WTC11 (cell line): ENCODE measurements at regions not wholly inside any gene's neighbourhood (a gene's known extent, or its start where the extent isn't known, plus 50 kb on each side); places are given as distances from the start of the nearest gene placed in this dataset.

Experiments used
- CTCF ChIP-seq: fragments of 200-600 bp; IDR thresholded peaks from 2 replicates; pipeline ENCODE4 v1.8.0; 2022; ENCODE audit warnings: antibody characterized with exemption
- ELF4 ChIP-seq: sonication (generic); formaldehyde crosslinking; IDR thresholded peaks from 2 replicates; pipeline ENCODE4 v1.8.1; 2022; ENCODE audit warnings: low read depth, mild to moderate bottlenecking, moderate library complexity, missing genetic modification reagents
- EMX1 ChIP-seq: fragments of 250-450 bp; sonication (Bioruptor Pico); IDR thresholded peaks from 2 replicates; pipeline ENCODE4 v1.8.0; 2021; ENCODE audit warnings: mild to moderate bottlenecking
- FOXJ3 ChIP-seq: sonication (generic); formaldehyde crosslinking; IDR thresholded peaks from 2 replicates; pipeline ENCODE4 v1.9.0; 2021; ENCODE audit warnings: missing genetic modification reagents, mild to moderate bottlenecking, borderline replicate concordance
- MAX ChIP-seq: sonication (generic); formaldehyde crosslinking; IDR thresholded peaks from 2 replicates; pipeline ENCODE4 v1.8.0; 2022; ENCODE audit warnings: mild to moderate bottlenecking, missing genetic modification reagents
- NFYB ChIP-seq: sonication (generic); formaldehyde crosslinking; conservative IDR thresholded peaks from 2 replicates; pipeline ENCODE4 v1.8.0; 2022; ENCODE audit warnings: low read depth, missing genetic modification reagents
- NR3C1 ChIP-seq: sonication (generic); formaldehyde crosslinking; conservative IDR thresholded peaks from 2 replicates; pipeline ENCODE4 v1.8.1; 2023; ENCODE audit warnings: low read depth, mild to moderate bottlenecking, missing genetic modification reagents
- SP1 ChIP-seq: sonication (generic); formaldehyde crosslinking; conservative IDR thresholded peaks from 2 replicates; pipeline ENCODE4 v1.8.1; 2022; ENCODE audit warnings: missing genetic modification reagents
- TCF7 ChIP-seq: sonication (generic); formaldehyde crosslinking; IDR thresholded peaks from 2 replicates; pipeline ENCODE4 v1.8.0; 2022; ENCODE audit warnings: mild to moderate bottlenecking, low read depth, missing genetic modification reagents, moderate library complexity
- TP53 ChIP-seq: sonication (generic); formaldehyde crosslinking; IDR thresholded peaks from 2 replicates; pipeline ENCODE4 v1.8.1; 2023; ENCODE audit warnings: mild to moderate bottlenecking, missing genetic modification reagents
- ZNF263 ChIP-seq: sonication (generic); formaldehyde crosslinking; IDR thresholded peaks from 2 replicates; pipeline ENCODE4 v1.8.1; 2022; ENCODE audit warnings: low read depth, mild to moderate bottlenecking, moderate library complexity, missing genetic modification reagents
- ZNF317 ChIP-seq: sonication (generic); formaldehyde crosslinking; IDR thresholded peaks from 2 replicates; pipeline ENCODE4 v1.8.1; 2023; ENCODE audit warnings: low read depth, mild to moderate bottlenecking, moderate library complexity, missing genetic modification reagents, borderline replicate concordance
- TF ChIP-seq, protein P1 (sequence below): sonication (generic); formaldehyde crosslinking; IDR thresholded peaks from 2 replicates; pipeline ENCODE4 v1.8.0; 2023; ENCODE audit warnings: mild to moderate bottlenecking, missing genetic modification reagents

DNA sequence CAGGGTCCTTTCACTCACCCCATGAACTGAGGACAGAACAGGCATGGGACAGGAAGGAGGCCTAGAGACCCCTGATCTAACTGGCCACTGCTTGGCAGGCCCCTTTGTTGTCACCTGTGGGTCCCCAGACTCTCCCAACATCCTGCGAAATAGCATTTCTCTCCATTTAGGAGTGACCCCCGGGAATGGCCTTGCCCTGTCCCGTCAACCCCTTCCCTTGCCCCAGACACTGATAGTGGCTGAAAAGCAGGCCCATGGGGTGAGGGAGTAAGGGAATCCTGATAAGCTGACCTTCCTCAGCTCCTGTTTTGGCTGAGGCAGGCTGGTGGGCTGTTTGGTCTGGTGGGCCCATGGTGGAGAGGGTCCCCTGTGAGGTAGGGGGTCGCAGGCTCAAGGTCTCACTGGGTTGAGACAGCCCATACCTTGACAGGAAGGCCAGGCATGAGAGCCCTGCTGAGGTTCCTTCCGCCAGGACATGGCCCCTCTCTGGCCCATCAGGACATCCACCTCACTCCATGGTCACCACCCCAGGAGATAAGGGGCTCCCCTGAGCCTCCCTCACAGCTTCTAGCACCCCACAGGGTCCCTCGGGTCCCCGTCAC is 139.3 kb downstream of the MRPL14 start:
- TF ChIP-seq CTCF (no peak), TCF7 (CRISPR knock-in tag) (no peak), ZNF263 (no peak), TP53 (CRISPR knock-in tag) (no peak), ELF4 (CRISPR knock-in tag) (no peak), SP1 (CRISPR knock-in tag) (no peak), FOXJ3 (CRISPR knock-in tag) (no peak), EMX1 (CRISPR knock-in tag) (no peak), ZNF317 (no peak), MAX (CRISPR knock-in tag) (no peak), NFYB (no peak), NR3C1 (CRISPR knock-in tag) (no peak)
- TF ChIP-seq, protein P1, sequence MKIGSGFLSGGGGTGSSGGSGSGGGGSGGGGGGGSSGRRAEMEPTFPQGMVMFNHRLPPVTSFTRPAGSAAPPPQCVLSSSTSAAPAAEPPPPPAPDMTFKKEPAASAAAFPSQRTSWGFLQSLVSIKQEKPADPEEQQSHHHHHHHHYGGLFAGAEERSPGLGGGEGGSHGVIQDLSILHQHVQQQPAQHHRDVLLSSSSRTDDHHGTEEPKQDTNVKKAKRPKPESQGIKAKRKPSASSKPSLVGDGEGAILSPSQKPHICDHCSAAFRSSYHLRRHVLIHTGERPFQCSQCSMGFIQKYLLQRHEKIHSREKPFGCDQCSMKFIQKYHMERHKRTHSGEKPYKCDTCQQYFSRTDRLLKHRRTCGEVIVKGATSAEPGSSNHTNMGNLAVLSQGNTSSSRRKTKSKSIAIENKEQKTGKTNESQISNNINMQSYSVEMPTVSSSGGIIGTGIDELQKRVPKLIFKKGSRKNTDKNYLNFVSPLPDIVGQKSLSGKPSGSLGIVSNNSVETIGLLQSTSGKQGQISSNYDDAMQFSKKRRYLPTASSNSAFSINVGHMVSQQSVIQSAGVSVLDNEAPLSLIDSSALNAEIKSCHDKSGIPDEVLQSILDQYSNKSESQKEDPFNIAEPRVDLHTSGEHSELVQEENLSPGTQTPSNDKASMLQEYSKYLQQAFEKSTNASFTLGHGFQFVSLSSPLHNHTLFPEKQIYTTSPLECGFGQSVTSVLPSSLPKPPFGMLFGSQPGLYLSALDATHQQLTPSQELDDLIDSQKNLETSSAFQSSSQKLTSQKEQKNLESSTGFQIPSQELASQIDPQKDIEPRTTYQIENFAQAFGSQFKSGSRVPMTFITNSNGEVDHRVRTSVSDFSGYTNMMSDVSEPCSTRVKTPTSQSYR (CRISPR knock-in tag): no peak
